ENCODE measurements at regions not wholly inside any gene's neighbourhood (a gene's known extent, or its start where the extent isn't known, plus 50 kb on each side); places are given as distances from the start of the nearest gene placed in this dataset.
"Not testable (repeated sequence)": the region's sequence is repeated elsewhere in the genome, so short reads cannot be mapped to it uniquely, and the experiment has no call there.

- no peak for DNase-seq
These were observed 112.0 kb downstream of the NPTX2 start for GRCh38 chr7:98729121-98729520.

- DNase-seq: no peak
These were observed 113.2 kb downstream of the NPTX2 start for GRCh38 chr7:98730326-98730725.

- no peak for DNase-seq
These were observed 114.6 kb downstream of the NPTX2 start for GRCh38 chr7:98731651-98732050.

GRCh38 chr7:98733036-98733435, 116.0 kb downstream of the NPTX2 start:
- peak; percentile 57 for DNase-seq

GRCh38 chr7:98735801-98736200, 118.7 kb downstream of the NPTX2 start:
- no peak for DNase-seq

GRCh38 chr7:98736461-98736860, 119.4 kb downstream of the NPTX2 start:
- DNase-seq: not testable (repeated sequence)

DNA sequence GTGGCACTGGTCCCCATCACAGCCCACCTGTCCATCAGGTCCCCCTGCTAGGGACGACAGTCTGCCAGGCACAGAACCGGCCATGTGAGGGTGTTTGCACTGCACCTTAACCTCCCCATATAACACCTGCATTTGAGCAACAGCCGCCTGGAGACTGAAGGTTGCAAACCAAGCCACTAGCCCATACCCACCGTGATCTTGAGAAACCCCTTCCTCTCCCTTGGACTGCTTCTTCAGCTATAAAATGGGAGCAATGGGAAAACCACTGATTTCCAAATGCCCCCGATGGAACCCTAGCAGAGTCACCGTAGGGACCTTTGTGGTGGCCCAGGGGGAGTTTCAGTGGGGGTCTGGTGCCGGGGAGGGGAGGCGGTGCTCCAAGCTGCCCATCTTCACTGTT, 120.1 kb downstream of the NPTX2 start:
- DNase-seq: no peak

GRCh38 chr7:98740643-98741042, 123.6 kb downstream of the NPTX2 start:
- DNase-seq: no peak

- DNase-seq: peak; percentile 18
These were observed 124.0 kb downstream of the TMEM130 start for GRCh38 chr7:98745722-98746318.

- no peak for DNase-seq
These were observed 121.7 kb downstream of the TMEM130 start for GRCh38 chr7:98748090-98748489.

DNA sequence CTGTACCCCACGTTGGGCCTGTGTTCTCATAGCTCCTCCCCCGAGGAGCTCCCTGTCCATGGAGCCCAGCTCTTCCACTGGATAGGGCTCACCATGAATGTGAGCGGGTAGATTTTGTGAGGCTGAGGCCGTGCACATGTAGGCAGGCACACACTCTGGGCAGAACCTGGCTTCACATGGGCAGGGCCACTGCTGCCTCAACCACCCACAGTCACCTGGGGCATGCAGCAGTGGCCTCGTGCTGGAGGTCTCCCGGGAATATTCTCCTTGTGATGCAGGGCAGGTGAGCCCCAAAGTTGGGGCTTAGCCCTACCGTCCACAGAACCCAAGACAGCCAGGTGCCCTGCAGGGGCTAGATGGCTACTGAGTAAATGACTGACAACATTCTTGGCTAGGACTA, 116.6 kb downstream of the TMEM130 start:
- no peak for DNase-seq

DNA sequence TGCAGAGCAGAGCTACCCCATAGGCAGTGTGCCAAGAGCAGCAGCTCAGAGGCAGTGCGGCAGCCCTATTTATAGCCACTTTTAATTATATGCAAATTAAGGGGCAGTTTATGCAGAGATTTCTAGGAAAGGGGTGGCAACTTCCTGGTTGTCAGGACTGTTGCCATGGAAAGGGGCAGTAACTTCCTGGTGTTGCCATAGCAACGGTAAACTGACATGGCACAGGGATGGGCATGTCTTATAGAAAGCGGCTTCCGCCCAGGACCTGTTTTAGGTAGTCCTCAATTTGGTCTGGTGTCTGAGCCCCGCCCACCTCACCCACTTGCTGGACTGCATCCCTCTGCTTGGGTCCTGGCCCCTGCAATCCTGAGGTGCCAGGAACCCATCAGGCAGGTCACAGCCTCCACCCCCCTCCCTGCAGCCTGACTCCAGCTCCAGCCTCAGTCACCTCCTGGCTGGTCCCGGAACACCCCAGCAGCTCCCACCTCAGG, 115.8 kb downstream of the TMEM130 start:
- peak; percentile 53 for DNase-seq

DNA sequence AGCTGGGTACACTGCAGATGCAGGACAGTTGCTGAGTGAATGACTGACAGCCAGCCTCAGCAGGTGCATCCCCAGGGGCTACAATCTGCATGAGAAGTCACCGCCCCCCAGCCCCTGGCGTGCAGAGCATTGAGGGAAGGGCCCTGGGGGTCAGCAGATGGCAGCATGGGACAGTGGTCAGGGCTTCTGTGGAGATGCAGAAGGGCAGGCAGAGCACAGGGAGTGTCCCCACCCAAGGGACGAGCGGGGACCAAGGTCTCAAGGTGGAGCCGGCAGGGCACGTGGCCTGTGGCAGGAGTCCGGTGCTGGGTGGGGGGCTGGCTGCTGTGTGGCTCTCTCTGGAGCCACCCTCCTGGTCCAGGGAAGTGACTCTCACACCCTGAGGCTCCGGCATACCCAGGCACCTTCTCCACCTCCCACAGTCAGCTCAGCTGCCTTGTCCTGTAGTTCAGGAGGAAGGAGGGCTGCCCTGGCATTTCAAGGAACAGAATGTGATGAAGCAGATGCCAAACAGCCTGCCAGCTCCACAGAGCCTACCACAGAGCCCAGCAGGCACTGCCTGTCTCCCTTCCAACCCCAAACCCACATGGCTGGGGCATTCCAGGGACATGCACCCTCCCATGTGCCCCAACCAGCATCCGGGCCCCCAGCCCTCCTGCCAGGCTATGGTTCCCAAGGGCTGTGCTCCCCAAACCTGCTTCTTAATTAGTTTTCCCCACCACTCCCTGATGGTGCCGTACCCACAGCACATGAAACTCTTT, 114.5 kb downstream of the TMEM130 start:
- no peak for DNase-seq

GRCh38 chr7:98758157-98758556, 111.7 kb downstream of the TMEM130 start:
- DNase-seq: no peak

DNA sequence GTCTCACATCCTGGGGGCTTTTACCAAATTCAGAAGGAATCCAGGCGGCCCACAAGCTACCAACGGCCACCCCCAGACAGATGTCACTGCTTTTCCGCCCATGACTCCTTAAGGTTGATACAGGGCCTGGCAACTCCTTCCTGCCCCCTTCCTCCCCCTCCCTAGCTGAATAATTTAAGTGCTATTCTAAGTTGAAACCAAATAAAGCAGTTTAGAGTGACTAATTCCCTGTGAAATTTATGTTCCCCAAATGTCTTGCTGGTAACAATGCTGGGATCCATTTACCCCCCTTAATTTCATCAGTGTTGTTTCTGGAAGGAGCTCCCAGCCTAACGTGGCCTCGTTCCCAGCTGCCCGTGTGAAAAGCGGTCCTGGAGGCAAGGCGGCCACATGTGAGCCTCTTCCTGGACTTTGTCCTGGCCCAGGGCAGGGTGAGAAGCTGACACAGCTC, 109.6 kb downstream of the TMEM130 start:
- DNase-seq: no peak

GRCh38 chr7:98761225-98761624, 108.6 kb downstream of the TMEM130 start:
- DNase-seq: no peak

DNA sequence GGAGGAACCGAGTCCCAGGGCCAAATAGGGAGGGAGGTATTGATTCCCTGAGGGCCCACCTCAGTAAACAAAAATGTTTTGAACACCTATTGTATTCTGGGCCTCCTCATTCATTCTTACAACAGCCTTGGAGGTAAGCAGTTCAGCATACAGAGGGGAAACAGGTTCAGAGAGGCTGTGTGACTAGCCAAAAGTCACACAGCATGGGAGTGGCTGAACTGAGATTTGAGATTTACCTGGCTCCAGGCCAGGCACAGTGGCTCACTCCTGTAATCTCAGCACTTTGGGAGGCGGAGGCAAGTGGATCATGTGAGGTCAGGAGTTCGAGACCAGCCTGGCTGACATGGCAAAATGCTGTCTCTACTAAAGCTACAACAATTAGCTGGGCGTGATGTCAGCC, 107.2 kb downstream of the TMEM130 start:
- DNase-seq: no peak

DNA sequence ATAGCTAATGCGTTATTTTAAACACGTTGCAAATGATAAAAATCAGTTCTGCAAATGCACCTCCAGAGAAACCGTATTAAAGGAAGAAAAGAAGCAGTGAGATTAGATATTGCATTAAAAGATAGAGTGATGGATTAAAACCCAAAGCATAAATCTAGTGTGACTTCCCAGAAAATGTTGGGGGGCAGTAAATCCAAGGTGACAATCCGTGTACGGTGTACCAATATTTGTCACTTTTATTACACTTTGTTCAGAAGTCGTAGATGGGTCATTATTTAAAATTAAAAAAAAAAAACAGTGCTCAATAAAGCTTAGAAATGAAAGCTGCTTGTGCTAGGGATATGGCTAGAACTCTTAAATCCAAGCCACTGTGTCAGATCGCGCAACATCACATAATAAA, 106.4 kb downstream of the TMEM130 start:
- no peak for DNase-seq

GRCh38 chr7:98764946-98765345, 104.9 kb downstream of the TMEM130 start:
- DNase-seq: no peak

- DNase-seq: not testable (repeated sequence)
These were observed 99.7 kb downstream of the TMEM130 start for GRCh38 chr7:98770085-98770484.

- peak; percentile 86 for DNase-seq
These were observed 98.3 kb downstream of the TMEM130 start for GRCh38 chr7:98771519-98771918.

DNA sequence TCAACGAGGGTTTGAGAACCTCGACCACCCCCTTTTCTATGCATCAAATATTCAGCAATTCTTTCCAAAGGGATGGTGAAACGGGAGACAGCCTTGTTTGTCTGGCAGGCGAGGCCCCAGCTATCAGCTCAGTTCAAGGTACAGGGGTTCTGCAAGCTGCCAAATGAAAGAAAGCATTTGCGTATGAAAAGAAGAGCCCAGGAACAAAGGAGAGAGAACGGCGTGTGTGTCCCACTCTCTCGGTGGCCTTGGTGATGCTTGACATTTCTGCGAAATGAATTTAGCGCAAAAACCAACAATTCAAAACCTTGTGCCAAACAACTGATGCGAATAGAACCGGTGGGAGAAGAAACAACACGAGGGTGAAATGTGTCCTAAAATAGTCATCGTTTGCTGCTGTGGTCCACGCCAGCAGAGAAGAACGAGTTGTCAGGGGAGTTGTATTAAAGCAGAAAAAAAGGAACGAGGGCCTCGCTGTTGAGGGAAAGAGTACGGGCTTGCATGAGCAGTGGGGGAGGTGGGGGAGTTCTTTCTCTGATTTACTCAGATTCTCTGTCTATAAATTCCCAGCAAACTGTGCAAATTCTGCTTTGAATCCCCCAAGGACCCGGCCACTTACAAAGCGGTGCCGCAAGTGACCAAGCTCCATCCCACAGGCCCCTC, 97.7 kb downstream of the TMEM130 start:
- DNase-seq: no peak

DNA sequence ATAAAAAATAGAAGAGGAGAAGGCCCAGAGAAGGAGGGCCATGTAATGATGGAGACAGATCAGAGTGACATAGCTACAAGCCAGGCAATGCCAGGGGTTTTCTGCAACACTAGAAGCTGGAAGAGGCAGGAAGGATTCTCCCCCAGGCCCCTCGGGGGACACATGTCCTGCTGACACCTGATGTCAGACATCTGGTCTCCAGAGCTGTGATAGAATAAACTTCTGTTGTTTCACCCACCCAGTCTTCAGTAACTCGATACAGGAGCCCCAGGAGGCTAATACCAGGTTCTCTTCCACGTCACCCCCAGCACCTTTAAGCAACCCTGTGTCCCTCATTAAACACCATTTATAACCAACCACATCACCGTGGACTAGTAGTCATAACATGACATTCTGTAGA, 94.9 kb downstream of the TMEM130 start:
- no peak for DNase-seq

GRCh38 chr7:98777051-98777450, 92.8 kb downstream of the TMEM130 start:
- DNase-seq: no peak
